Astrocyte of the spinal cord (primary cell): ENCODE measurements at regions not wholly inside any gene's neighbourhood (a gene's known extent, or its start where the extent isn't known, plus 50 kb on each side); places are given as distances from the start of the nearest gene placed in this dataset.
A peak's percentile ranks its signal among the peaks of the same experiment; 100 is the strongest.

Experiments used
- DNase-seq: peaks from one replicate; pipeline ENCODE4 v3.0.0; 2011; ENCODE audit warnings: low read depth, low spot score
- H3K4me3 ChIP-seq: 2 replicates; pipeline ENCODE4 v1.5.1; 2011; ENCODE audit warnings: low read depth, mild to moderate bottlenecking, low read length, moderate library complexity
- in situ Hi-C: cut with HindIII; loops from 2 replicates; pipeline ENCODE4 v1.10.0; 2017; ENCODE audit warnings: low sequenced_read_pairs
- TF ChIP-seq, protein P1 (sequence below): IDR thresholded peaks from 2 replicates; pipeline ENCODE4 v1.5.1; 2012; ENCODE audit warnings: low read depth, mild to moderate bottlenecking, low read length, inconsistent platforms

DNA sequence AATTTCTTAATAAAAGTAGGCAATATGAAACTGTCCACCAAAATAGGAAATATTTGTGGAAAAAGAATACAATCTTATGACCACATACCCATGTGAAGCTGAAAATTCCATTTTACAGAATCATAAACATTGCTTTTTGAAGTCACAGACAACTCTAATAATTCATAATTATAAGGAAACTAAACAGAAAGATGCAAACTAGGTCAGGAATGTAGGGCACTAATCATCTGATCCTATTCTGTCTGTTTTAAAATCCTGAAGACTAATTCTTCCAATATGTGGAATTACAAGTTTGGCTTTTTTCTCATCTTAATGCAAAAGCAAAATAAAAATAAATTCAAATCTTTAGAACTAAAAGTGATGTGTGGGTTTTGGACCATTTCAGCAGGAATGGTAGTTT is 528.6 kb downstream of the LTN1 start:
- DNase-seq: no peak
- TF ChIP-seq, protein P1, sequence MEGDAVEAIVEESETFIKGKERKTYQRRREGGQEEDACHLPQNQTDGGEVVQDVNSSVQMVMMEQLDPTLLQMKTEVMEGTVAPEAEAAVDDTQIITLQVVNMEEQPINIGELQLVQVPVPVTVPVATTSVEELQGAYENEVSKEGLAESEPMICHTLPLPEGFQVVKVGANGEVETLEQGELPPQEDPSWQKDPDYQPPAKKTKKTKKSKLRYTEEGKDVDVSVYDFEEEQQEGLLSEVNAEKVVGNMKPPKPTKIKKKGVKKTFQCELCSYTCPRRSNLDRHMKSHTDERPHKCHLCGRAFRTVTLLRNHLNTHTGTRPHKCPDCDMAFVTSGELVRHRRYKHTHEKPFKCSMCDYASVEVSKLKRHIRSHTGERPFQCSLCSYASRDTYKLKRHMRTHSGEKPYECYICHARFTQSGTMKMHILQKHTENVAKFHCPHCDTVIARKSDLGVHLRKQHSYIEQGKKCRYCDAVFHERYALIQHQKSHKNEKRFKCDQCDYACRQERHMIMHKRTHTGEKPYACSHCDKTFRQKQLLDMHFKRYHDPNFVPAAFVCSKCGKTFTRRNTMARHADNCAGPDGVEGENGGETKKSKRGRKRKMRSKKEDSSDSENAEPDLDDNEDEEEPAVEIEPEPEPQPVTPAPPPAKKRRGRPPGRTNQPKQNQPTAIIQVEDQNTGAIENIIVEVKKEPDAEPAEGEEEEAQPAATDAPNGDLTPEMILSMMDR: no peak
- no peak overlapping the region for H3K4me3 ChIP-seq
- in situ Hi-C loops: no loop called here

DNA sequence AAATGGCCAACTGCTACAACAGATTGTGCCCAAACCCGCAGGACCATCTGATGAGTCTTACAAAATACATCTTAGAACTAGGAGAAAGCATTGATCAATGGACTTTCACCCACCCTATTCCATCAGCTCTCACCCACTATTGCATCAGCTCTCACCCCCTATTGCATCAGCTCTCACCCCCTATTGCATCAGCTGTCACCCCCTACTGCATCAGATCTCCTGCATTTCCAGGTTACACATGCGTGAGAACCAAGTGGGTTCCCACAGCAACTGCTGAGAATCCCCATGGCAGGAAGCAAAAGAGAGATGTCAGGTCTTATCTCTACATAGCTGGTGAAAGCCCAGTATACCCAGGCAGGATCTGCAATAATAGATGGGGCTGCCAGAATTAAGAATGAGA is 533.5 kb downstream of the LTN1 start:
- in situ Hi-C loops: no loop called here
- no peak for DNase-seq
- TF ChIP-seq, protein P1: no peak
- H3K4me3 ChIP-seq: no peak overlapping the region

GRCh38 chr21:28458446-28458845 is 534.2 kb downstream of the LTN1 start:
- no peak for DNase-seq
- in situ Hi-C loops: no loop called here
- no peak overlapping the region for H3K4me3 ChIP-seq
- TF ChIP-seq, protein P1: no peak

GRCh38 chr21:28455253-28455600 is 537.5 kb downstream of the LTN1 start:
- in situ Hi-C loops: no loop called here

GRCh38 chr21:28454564-28455252 is 538.0 kb downstream of the LTN1 start:
- H3K4me3 ChIP-seq: no peak overlapping the region
- TF ChIP-seq, protein P1: no peak
- in situ Hi-C loops: no loop called here
- no peak for DNase-seq

More at GRCh38 chr21:28455253-28455600, 537.5 kb downstream of the LTN1 start:
- TF ChIP-seq, protein P1: no peak
- H3K4me3 ChIP-seq: no peak overlapping the region
- peak; percentile 71 for DNase-seq

- in situ Hi-C loops: no loop called here
- H3K4me3 ChIP-seq: no peak overlapping the region
- DNase-seq: peak; percentile 54
- TF ChIP-seq, protein P1: no peak
These were observed 545.2 kb downstream of the LTN1 start for GRCh38 chr21:28447462-28447861.
